ENCODE measurements at regions not wholly inside any gene's neighbourhood (a gene's known extent, or its start where the extent isn't known, plus 50 kb on each side); places are given as distances from the start of the nearest gene placed in this dataset.
A peak's percentile ranks its signal among the peaks of the same experiment; 100 is the strongest.

GRCh38 chr1:106937104-106937503, 119.4 kb upstream of the PRMT6 start:
- Histone ChIP-seq H3K27me3 (no peaks in the 10 kb centered on the region), H3K4me2 (peak overlapping the region in 1 of 11 experiments; percentile 30; a peak in 1 of 22 replicates), H3K9me3 (replicated peaks in 1 of 11) (no peaks in the 10 kb centered on the region), H3K27ac (no peak overlapping the region), H3K4me1 (peaks cover 0 to 18% (median 0%) of the 10 kb centered on the region in 10 experiments; a peak in 4 of 20 replicates), H3K9ac (no peak overlapping the region), H4K20me1 (no peaks in the 10 kb centered on the region), H3K4me3 (no peak overlapping the region), H3K36me3 (no peaks in the 10 kb centered on the region)
- TF ChIP-seq Cebpa-rat (IDR thresholded peaks at IDR 0.05), result no peak

- Histone ChIP-seq H3K27me3 (no peaks in the 10 kb centered on the region), H4K20me1 (no peaks in the 10 kb centered on the region), H3K9ac (no peak overlapping the region), H3K4me1 (no peaks in the 10 kb centered on the region), H3K4me2 (no peak overlapping the region), H3K4me3 (no peak overlapping the region), H3K36me3 (no peaks in the 10 kb centered on the region), H3K27ac (no peak overlapping the region), H3K9me3 (replicated peaks in 1 of 11) (no peaks in the 10 kb centered on the region)
- TF ChIP-seq Cebpa-rat (IDR thresholded peaks at IDR 0.05), result no peak
Measured at GRCh38 chr1:106944721-106945120, 111.8 kb upstream of the PRMT6 start.

GRCh38 chr1:106952776-106953175, 103.7 kb upstream of the PRMT6 start:
- Histone ChIP-seq H4K20me1 (no peaks in the 10 kb centered on the region), H3K4me3 (no peak overlapping the region), H3K4me2 (no peak overlapping the region), H3K9me3 (replicated peaks in 1 of 11) (no peaks in the 10 kb centered on the region), H3K27ac (no peak overlapping the region), H3K9ac (no peak overlapping the region), H3K36me3 (no peaks in the 10 kb centered on the region), H3K4me1 (no peaks in the 10 kb centered on the region), H3K27me3 (no peaks in the 10 kb centered on the region)
- TF ChIP-seq Cebpa-rat (IDR thresholded peaks at IDR 0.05), result no peak

GRCh38 chr1:106954661-106955229, 101.7 kb upstream of the PRMT6 start:
- Histone ChIP-seq H3K27ac (no peak overlapping the region), H3K4me1 (no peaks in the 10 kb centered on the region), H3K9me3 (replicated peaks in 1 of 11) (no peaks in the 10 kb centered on the region), H3K36me3 (no peaks in the 10 kb centered on the region), H3K27me3 (no peaks in the 10 kb centered on the region), H3K4me2 (no peak overlapping the region), H4K20me1 (no peaks in the 10 kb centered on the region), H3K4me3 (no peak overlapping the region), H3K9ac (no peak overlapping the region)
- no peak for TF ChIP-seq Cebpa-rat (IDR thresholded peaks at IDR 0.05)

- Histone ChIP-seq H3K27me3 (no peaks in the 10 kb centered on the region), H3K4me3 (no peak overlapping the region), H3K27ac (no peak overlapping the region), H3K9ac (no peak overlapping the region), H3K36me3 (no peaks in the 10 kb centered on the region), H3K9me3 (replicated peaks in 1 of 11) (no peaks in the 10 kb centered on the region), H3K4me1 (no peaks in the 10 kb centered on the region), H3K4me2 (no peak overlapping the region), H4K20me1 (no peaks in the 10 kb centered on the region)
- TF ChIP-seq Cebpa-rat (IDR thresholded peaks at IDR 0.05), result no peak
Measured at GRCh38 chr1:106956721-106957120, 99.8 kb upstream of the PRMT6 start.

- H4K20me1 ChIP-seq, result no peaks in the 10 kb centered on the region
- no peak overlapping the region for H3K9ac ChIP-seq
- H3K4me3 ChIP-seq, result no peak overlapping the region
- no peaks in the 10 kb centered on the region for H3K27me3 ChIP-seq
- no peaks in the 10 kb centered on the region for H3K9me3 ChIP-seq (replicated peaks in 1 of 11)
- no peak overlapping the region for H3K27ac ChIP-seq
- H3K36me3 ChIP-seq, result no peaks in the 10 kb centered on the region
- H3K4me1 ChIP-seq, result no peaks in the 10 kb centered on the region
- H3K4me2 ChIP-seq, result no peak overlapping the region
- TF ChIP-seq Cebpa-rat (IDR thresholded peaks at IDR 0.05), result no peak
Measured at GRCh38 chr1:106957795-106958194, 98.7 kb upstream of the PRMT6 start.

- Histone ChIP-seq H3K9ac (no peak overlapping the region), H3K9me3 (replicated peaks in 1 of 11) (no peaks in the 10 kb centered on the region), H3K4me2 (no peak overlapping the region), H3K27ac (no peak overlapping the region), H3K4me3 (no peak overlapping the region), H3K4me1 (no peaks in the 10 kb centered on the region), H3K36me3 (no peaks in the 10 kb centered on the region), H3K27me3 (no peaks in the 10 kb centered on the region), H4K20me1 (no peaks in the 10 kb centered on the region)
- no peak for TF ChIP-seq Cebpa-rat (IDR thresholded peaks at IDR 0.05)
Measured at GRCh38 chr1:106960412-106960811, 96.1 kb upstream of the PRMT6 start.

GRCh38 chr1:106961646-106962045, 94.8 kb upstream of the PRMT6 start:
- TF ChIP-seq Cebpa-rat (IDR thresholded peaks at IDR 0.05), result no peak
- Histone ChIP-seq H3K9ac (no peak overlapping the region), H3K9me3 (replicated peaks in 1 of 11) (no peaks in the 10 kb centered on the region), H3K27ac (no peak overlapping the region), H3K27me3 (no peaks in the 10 kb centered on the region), H3K4me3 (no peak overlapping the region), H3K4me2 (no peak overlapping the region), H3K36me3 (no peaks in the 10 kb centered on the region), H4K20me1 (no peaks in the 10 kb centered on the region), H3K4me1 (no peaks in the 10 kb centered on the region)

- no peaks in the 10 kb centered on the region for H4K20me1 ChIP-seq
- H3K36me3 ChIP-seq, result no peaks in the 10 kb centered on the region
- no peak for TF ChIP-seq Cebpa-rat (IDR thresholded peaks at IDR 0.05)
- no peak overlapping the region for H3K4me3 ChIP-seq
- no peak overlapping the region for H3K9ac ChIP-seq
- no peaks in the 10 kb centered on the region for H3K9me3 ChIP-seq (replicated peaks in 1 of 11)
- no peak overlapping the region for H3K4me2 ChIP-seq
- H3K27me3 ChIP-seq, result no peaks in the 10 kb centered on the region
- no peaks in the 10 kb centered on the region for H3K4me1 ChIP-seq
- no peak overlapping the region for H3K27ac ChIP-seq
Measured at GRCh38 chr1:106962591-106962990, 93.9 kb upstream of the PRMT6 start.

- H3K4me3 ChIP-seq, result no peak overlapping the region
- no peaks in the 10 kb centered on the region for H4K20me1 ChIP-seq
- no peaks in the 10 kb centered on the region for H3K27me3 ChIP-seq
- H3K36me3 ChIP-seq, result no peaks in the 10 kb centered on the region
- no peak overlapping the region for H3K27ac ChIP-seq
- no peak overlapping the region for H3K4me2 ChIP-seq
- no peaks in the 10 kb centered on the region for H3K9me3 ChIP-seq (replicated peaks in 1 of 11)
- TF ChIP-seq Cebpa-rat (IDR thresholded peaks at IDR 0.05), result no peak
- no peaks in the 10 kb centered on the region for H3K4me1 ChIP-seq
- no peak overlapping the region for H3K9ac ChIP-seq
Measured at GRCh38 chr1:106964495-106964894, 92.0 kb upstream of the PRMT6 start.
